Hepatocyte (in vitro differentiated cells): ENCODE measurements at regions not wholly inside any gene's neighbourhood (a gene's known extent, or its start where the extent isn't known, plus 50 kb on each side); places are given as distances from the start of the nearest gene placed in this dataset.

Experiments
- CTCF ChIP-seq: fragments of 200-600 bp; sonication (generic); IDR thresholded peaks from 2 replicates; pipeline ENCODE4 v1.5.1; 2016; ENCODE audit warnings: antibody characterized with exemption, mild to moderate bottlenecking; ENCODE audit not compliant: poor library complexity
- EZH2 ChIP-seq: fragments of 200-600 bp; sonication (generic); IDR thresholded peaks from 2 replicates; pipeline ENCODE4 v1.6.1; 2016; ENCODE audit warnings: antibody characterized with exemption, mild to moderate bottlenecking, borderline replicate concordance

- TF ChIP-seq CTCF, result no peak
- TF ChIP-seq EZH2, result no peak
Observed at GRCh38 chr4:124123721-124124120, 588.8 kb downstream of the ANKRD50 start.
